HL-60 (cell line): ENCODE measurements at regions not wholly inside any gene's neighbourhood (a gene's known extent, or its start where the extent isn't known, plus 50 kb on each side); places are given as distances from the start of the nearest gene placed in this dataset.

Experiments
- CTCF ChIP-seq: IDR thresholded peaks from one replicate; pipeline ENCODE4 v1.5.1; 2011; ENCODE audit warnings: low read length, control low read depth, inconsistent platforms; ENCODE audit not compliant: insufficient read depth
- POLR2AphosphoS5 ChIP-seq: IDR thresholded peaks from 2 replicates; pipeline ENCODE4 v1.6.1; 2012; ENCODE audit warnings: low read depth
- REST ChIP-seq: IDR thresholded peaks from 2 replicates; pipeline ENCODE4 v1.6.1; 2012; ENCODE audit warnings: low read depth; ENCODE audit not compliant: insufficient replicate concordance

DNA sequence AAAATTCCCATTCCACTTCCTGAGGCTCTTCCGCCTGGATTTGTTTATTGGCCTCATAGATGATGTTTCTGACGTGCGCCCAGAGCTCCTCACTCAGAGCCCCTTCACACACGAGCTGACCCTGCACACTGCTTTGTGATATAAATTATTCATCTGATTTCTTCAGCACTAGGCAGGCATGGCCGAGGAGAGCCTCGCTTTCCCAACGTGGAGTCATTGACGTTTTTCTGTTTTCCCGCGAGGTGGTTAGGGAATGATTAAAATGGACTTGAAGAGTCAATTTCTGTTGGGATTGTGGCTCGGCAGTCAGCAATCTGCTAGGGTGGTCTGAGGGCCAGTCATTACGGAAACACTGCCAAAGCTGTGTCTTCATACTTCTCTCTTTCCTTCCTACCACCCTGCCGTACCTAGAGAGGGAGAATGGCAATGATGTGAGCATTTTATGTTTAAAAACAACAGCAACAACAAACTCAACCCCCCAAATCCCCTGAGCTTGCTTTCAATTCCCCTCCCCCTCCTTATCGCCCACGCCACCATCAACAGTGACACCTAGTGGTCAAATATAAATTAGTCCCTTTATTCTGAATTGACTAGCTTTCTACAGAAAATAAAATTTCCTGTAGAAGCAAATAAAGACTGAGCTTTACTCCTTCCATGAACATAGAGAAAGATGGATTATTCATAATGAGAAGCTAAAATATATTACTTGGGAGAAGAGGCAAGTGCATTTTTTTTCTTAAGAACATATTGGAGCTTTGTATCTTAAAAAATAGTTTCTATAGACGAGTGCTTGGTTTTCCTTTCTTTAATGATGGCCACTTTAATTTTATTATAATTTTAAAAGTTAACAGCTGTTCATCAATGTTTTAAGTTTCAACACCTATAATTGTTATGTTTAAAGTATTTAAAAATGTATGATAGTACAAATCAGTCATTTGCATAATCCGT, 285.1 kb downstream of the MTX2 start:
- no peak for TF ChIP-seq POLR2AphosphoS5
- TF ChIP-seq REST: no peak
- TF ChIP-seq CTCF: peak; percentile 13
